ENCODE measurements at regions not wholly inside any gene's neighbourhood (a gene's known extent, or its start where the extent isn't known, plus 50 kb on each side); places are given as distances from the start of the nearest gene placed in this dataset.
A peak's percentile ranks its signal among the peaks of the same experiment; 100 is the strongest.

DNA sequence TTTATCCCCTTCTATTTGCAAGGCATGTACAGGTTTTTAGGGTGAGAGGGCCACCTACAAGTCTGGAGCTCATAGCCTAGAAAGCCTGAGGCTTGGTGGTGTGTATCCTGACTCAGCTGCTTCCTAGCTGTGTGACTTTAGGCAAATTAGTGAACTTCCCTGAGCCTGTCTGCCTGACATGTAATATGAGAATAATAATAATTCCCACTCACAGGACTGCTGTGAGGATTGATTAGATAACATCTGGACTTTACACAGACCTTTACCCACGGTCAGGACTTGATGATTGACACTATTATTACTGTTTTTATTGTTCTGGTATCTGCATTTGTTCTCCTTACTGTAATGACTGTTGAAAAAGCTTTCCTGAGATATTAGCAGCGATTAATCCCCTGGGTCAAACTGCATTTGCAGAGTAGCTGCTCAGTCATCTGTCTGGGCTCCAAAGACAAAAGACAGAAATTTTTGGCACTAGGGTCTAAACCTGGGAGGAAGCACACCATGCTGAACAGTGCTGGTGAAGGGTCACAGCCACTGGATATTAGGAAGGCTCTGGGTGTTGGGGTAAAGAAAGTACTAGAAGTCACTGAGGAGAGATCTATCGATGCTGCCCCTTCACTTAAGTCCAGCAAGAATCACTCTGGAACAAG, 276.5 kb upstream of the FN1 start:
- ChIA-PET CTCF (no interaction called here), POLR2A (no interaction called here)
- TF ChIP-seq, protein P1, sequence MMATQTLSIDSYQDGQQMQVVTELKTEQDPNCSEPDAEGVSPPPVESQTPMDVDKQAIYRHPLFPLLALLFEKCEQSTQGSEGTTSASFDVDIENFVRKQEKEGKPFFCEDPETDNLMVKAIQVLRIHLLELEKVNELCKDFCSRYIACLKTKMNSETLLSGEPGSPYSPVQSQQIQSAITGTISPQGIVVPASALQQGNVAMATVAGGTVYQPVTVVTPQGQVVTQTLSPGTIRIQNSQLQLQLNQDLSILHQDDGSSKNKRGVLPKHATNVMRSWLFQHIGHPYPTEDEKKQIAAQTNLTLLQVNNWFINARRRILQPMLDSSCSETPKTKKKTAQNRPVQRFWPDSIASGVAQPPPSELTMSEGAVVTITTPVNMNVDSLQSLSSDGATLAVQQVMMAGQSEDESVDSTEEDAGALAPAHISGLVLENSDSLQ (IDR thresholded peaks at IDR 0.05), result peak; percentile 44
- TF ChIP-seq NFRKB (IDR thresholded peaks at IDR 0.05), result no peak
- DNase-seq (ENCODE audit: extremely low spot score), result no peak

DNA sequence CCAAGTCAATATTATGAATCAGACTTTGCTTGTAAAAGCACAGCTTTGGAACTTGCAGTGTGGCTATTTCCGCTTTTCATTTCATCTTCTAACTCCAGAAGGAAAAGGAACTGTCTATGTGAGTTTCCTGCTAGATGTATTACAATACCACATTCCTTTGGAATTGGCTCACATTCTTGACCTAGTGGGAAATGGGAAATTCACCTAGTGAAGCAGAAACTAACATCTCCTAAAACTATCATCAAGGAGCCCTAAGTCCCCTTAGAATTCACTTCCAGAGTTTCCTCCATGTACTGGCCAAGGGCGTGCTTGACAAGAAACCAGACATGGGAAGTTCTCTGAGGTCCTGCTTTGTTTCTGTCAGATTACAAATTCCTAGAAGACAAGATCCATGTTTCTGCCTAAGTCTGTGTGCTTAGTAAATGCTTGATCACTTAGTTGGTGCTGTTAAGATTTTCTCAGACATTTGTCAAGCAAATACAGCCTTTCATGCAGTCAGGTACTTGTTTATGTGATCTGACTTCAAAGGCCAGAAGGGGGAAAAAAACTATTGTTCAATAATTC, 275.7 kb upstream of the FN1 start:
- ChIA-PET POLR2A (no interaction called here), CTCF (no interaction called here)
- TF ChIP-seq ARNT (IDR thresholded peaks at IDR 0.05) (no peak), FOXA1 (IDR thresholded peaks at IDR 0.05) (no peak), HDGF (IDR thresholded peaks at IDR 0.05; ENCODE audit: borderline replicate concordance) (no peak), BHLHE40 (IDR thresholded peaks at IDR 0.05; ENCODE audit: borderline replicate concordance) (no peak), TARDBP (IDR thresholded peaks at IDR 0.05) (no peak), NFRKB (IDR thresholded peaks at IDR 0.05) (no peak), CTBP1 (IDR thresholded peaks at IDR 0.05; ENCODE audit: borderline replicate concordance) (no peak), SUZ12 (IDR thresholded peaks at IDR 0.05) (no peak), LEF1 (IDR thresholded peaks at IDR 0.05; ENCODE audit: borderline replicate concordance) (no peak), L3MBTL2 (conservative IDR thresholded peaks at IDR 0.05) (no peak), ZNF384 (IDR thresholded peaks at IDR 0.05) (no peak), FOXK2 (IDR thresholded peaks at IDR 0.05) (no peak), FOXM1 (IDR thresholded peaks at IDR 0.05; ENCODE audit: borderline replicate concordance) (no peak), SP1 (IDR thresholded peaks at IDR 0.05) (no peak), ELF4 (IDR thresholded peaks at IDR 0.05) (no peak)
- TF ChIP-seq, protein P1 (IDR thresholded peaks at IDR 0.05), result no peak
- no peak for DNase-seq (ENCODE audit: extremely low spot score)

DNA sequence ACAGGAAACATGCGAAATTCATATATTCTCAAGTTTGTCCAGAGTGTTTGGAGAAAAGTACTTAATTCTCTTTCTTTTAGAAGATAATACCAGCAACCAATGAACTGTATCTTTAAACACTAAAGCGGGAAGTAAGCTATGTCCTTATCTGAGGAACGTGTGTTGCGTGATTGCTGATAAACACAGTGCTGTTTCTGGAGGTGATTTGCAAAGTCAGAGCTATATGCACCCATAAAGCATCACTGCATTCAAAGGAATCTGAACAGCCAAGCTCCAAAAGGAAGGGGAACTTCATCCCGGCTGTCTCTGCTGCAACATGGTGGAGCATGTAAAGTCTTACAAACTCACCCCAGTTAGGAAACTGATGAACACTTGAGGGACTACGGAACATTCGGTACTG, 271.7 kb upstream of the FN1 start:
- ChIA-PET CTCF (no interaction called here), POLR2A (no interaction called here)
- DNase-seq (ENCODE audit: extremely low spot score), result no peak
- TF ChIP-seq NFRKB (IDR thresholded peaks at IDR 0.05), result no peak
- no peak for TF ChIP-seq BHLHE40 (IDR thresholded peaks at IDR 0.05; ENCODE audit: borderline replicate concordance)
- TF ChIP-seq HDGF (IDR thresholded peaks at IDR 0.05; ENCODE audit: borderline replicate concordance), result no peak
- no peak for TF ChIP-seq FOXK2 (IDR thresholded peaks at IDR 0.05)
- no peak for TF ChIP-seq LEF1 (IDR thresholded peaks at IDR 0.05; ENCODE audit: borderline replicate concordance)
- no peak for TF ChIP-seq CTBP1 (IDR thresholded peaks at IDR 0.05; ENCODE audit: borderline replicate concordance)
- TF ChIP-seq ARNT (IDR thresholded peaks at IDR 0.05), result no peak
- no peak for TF ChIP-seq FOXM1 (IDR thresholded peaks at IDR 0.05; ENCODE audit: borderline replicate concordance)
- TF ChIP-seq TARDBP (IDR thresholded peaks at IDR 0.05), result no peak
- TF ChIP-seq FOXA1 (IDR thresholded peaks at IDR 0.05), result no peak
- no peak for TF ChIP-seq SUZ12 (IDR thresholded peaks at IDR 0.05)
- TF ChIP-seq ELF4 (IDR thresholded peaks at IDR 0.05), result no peak

DNA sequence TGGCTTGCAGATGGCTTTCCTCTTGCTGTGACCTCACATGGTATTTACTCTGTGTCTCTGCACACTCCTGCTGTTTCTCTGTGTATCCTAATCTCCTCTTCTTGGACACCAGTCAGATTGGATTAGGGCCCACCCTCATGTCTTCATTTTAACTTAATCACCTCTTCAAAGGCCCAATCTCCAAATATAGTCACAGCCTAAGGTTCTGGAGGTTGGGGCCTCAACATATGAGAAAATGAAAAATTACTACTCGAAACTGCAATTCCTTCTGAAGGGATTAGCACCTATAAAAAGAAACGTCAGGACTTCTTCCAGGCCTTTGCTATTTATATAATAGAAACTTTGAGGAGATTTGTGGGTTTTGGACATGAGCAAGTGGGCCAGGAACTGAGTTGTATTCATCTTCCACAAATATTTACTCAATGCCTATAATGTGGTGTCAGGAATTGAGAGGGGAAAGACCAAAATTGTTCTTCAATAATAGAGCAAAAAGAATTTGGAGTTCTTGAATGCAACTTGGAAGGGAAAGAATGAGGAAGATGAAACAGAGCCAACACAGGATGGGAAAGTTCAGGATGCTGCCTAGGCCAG, 270.0 kb upstream of the FN1 start:
- ChIA-PET CTCF (no interaction called here), POLR2A (no interaction called here)
- DNase-seq (ENCODE audit: extremely low spot score), result no peak
- TF ChIP-seq ELF4 (IDR thresholded peaks at IDR 0.05) (no peak), SP1 (IDR thresholded peaks at IDR 0.05) (no peak), NFRKB (IDR thresholded peaks at IDR 0.05) (no peak), LEF1 (IDR thresholded peaks at IDR 0.05; ENCODE audit: borderline replicate concordance) (no peak), FOXK2 (IDR thresholded peaks at IDR 0.05) (no peak), L3MBTL2 (conservative IDR thresholded peaks at IDR 0.05) (no peak), FOXM1 (IDR thresholded peaks at IDR 0.05; ENCODE audit: borderline replicate concordance) (no peak), SUZ12 (IDR thresholded peaks at IDR 0.05) (no peak), TARDBP (IDR thresholded peaks at IDR 0.05) (no peak), ZNF384 (IDR thresholded peaks at IDR 0.05) (no peak), CTBP1 (IDR thresholded peaks at IDR 0.05; ENCODE audit: borderline replicate concordance) (no peak)
- TF ChIP-seq, protein P1 (IDR thresholded peaks at IDR 0.05), result no peak

DNA sequence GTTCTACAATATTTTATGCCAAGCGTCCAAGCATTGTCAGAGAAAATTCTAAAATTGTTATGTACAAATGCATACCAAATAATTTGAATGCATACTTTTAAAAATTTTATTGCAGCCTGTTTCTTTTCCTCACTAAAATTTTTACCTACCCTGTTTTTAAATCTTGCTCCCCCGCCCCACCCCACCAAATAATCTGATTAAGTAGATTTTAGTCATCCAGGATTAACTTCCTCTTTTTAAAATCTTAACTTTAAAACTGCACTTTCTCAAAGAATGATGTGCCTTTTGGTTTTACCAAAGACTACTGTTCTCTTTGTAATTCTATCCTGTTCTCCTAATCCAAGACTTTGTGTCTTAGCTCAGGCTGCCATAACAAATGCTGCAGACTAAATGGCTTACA, 269.4 kb upstream of the FN1 start:
- POLR2A ChIA-PET, result no interaction called here
- CTCF ChIA-PET, result no interaction called here
- TF ChIP-seq SP1 (IDR thresholded peaks at IDR 0.05) (no peak), TARDBP (IDR thresholded peaks at IDR 0.05) (no peak), SUZ12 (IDR thresholded peaks at IDR 0.05) (no peak), HDGF (IDR thresholded peaks at IDR 0.05; ENCODE audit: borderline replicate concordance) (no peak), NFRKB (IDR thresholded peaks at IDR 0.05) (no peak), CTBP1 (IDR thresholded peaks at IDR 0.05; ENCODE audit: borderline replicate concordance) (no peak), ARNT (IDR thresholded peaks at IDR 0.05) (no peak), FOXM1 (IDR thresholded peaks at IDR 0.05; ENCODE audit: borderline replicate concordance) (no peak), L3MBTL2 (conservative IDR thresholded peaks at IDR 0.05) (no peak), ELF4 (IDR thresholded peaks at IDR 0.05) (no peak), BHLHE40 (IDR thresholded peaks at IDR 0.05; ENCODE audit: borderline replicate concordance) (no peak), FOXK2 (IDR thresholded peaks at IDR 0.05) (no peak), FOXA1 (IDR thresholded peaks at IDR 0.05) (no peak), ZNF384 (IDR thresholded peaks at IDR 0.05) (no peak), LEF1 (IDR thresholded peaks at IDR 0.05; ENCODE audit: borderline replicate concordance) (no peak)
- TF ChIP-seq, protein P1 (IDR thresholded peaks at IDR 0.05), result no peak
- DNase-seq (ENCODE audit: extremely low spot score), result no peak

All from HEK293T (cell line).